A172 (cell line): ENCODE measurements at regions not wholly inside any gene's neighbourhood (a gene's known extent, or its start where the extent isn't known, plus 50 kb on each side); places are given as distances from the start of the nearest gene placed in this dataset.
"Not testable (repeated sequence)": the region's sequence is repeated elsewhere in the genome, so short reads cannot be mapped to it uniquely, and the experiment has no call there.

Experiments
- DNase-seq: peaks from one replicate; pipeline ENCODE4 v3.0.0-alpha.2; 2015; ENCODE audit warnings: low spot score

GRCh38 chr5:168142402-168142801, 149.0 kb upstream of the WWC1 start:
- DNase-seq = no peak

GRCh38 chr5:168143521-168143920, 147.9 kb upstream of the WWC1 start:
- DNase-seq = not testable (repeated sequence)

- DNase-seq = no peak
Observed at GRCh38 chr5:168147106-168147505, 144.3 kb upstream of the WWC1 start.

GRCh38 chr5:168147568-168148360, 143.7 kb upstream of the WWC1 start:
- DNase-seq = no peak

GRCh38 chr5:168151041-168151440, 140.4 kb upstream of the WWC1 start:
- no peak for DNase-seq

GRCh38 chr5:168152660-168153059, 138.8 kb upstream of the WWC1 start:
- peak; percentile 57 for DNase-seq

- no peak for DNase-seq
Observed at GRCh38 chr5:168153263-168153875, 138.1 kb upstream of the WWC1 start.

- no peak for DNase-seq
Observed at GRCh38 chr5:168153876-168154270, 137.6 kb upstream of the WWC1 start.

- DNase-seq = no peak
Observed at GRCh38 chr5:168155585-168155984, 135.9 kb upstream of the WWC1 start.

GRCh38 chr5:168156170-168156569, 135.3 kb upstream of the WWC1 start:
- no peak for DNase-seq

- DNase-seq = no peak
Observed at GRCh38 chr5:168157141-168157540, 134.3 kb upstream of the WWC1 start.

- no peak for DNase-seq
Observed at GRCh38 chr5:168159425-168159824, 132.0 kb upstream of the WWC1 start.

GRCh38 chr5:168162464-168162863, 129.0 kb upstream of the WWC1 start:
- DNase-seq = no peak

GRCh38 chr5:168163966-168164365, 127.5 kb upstream of the WWC1 start:
- no peak for DNase-seq

- no peak for DNase-seq
Observed at GRCh38 chr5:168165221-168165914, 126.1 kb upstream of the WWC1 start.

GRCh38 chr5:168165977-168166376, 125.5 kb upstream of the WWC1 start:
- no peak for DNase-seq

GRCh38 chr5:168167338-168167737, 124.1 kb upstream of the WWC1 start:
- no peak for DNase-seq

- DNase-seq = no peak
Observed at GRCh38 chr5:168168978-168169698, 122.3 kb upstream of the WWC1 start.

GRCh38 chr5:168169791-168170190, 121.7 kb upstream of the WWC1 start:
- DNase-seq = no peak

- no peak for DNase-seq
Observed at GRCh38 chr5:168171901-168172759, 119.3 kb upstream of the WWC1 start.

GRCh38 chr5:168172760-168173223, 118.7 kb upstream of the WWC1 start:
- DNase-seq = no peak
